Stimulated activated CD4-positive, alpha-beta T cell treated with anti-CD3 and anti-CD28 coated beads, Interleukin-1b, Interleukin-23, amount 100 ng/mL, for 24 hours (primary cell): ENCODE measurements at regions not wholly inside any gene's neighbourhood (a gene's known extent, or its start where the extent isn't known, plus 50 kb on each side); places are given as distances from the start of the nearest gene placed in this dataset.

Experiments
- DNase-seq, 4 experiments: peaks; one replicate each; pipeline ENCODE4 v3.0.0-alpha.2; 2020; ENCODE audit warnings: low read depth in 4 of 4, low spot score in 1 of 4

DNA sequence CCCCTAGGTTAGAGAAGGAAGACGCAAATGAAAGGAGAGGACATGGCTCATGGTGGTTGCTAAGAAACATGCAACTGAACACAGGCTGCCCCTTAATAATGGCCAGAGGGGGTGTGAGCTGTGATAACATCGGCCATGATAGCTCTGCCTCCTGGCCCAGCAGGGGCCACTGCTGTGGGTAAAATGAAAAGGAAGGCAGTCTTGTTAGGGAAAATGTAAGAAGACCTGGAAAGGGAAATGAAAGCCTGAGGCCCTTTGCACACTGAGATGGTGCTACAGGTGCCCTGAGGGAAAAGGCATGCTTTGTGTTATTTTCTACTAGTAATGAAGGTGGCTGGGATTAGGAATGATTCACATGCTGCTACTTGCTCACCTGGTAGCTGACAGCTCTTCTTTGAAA, 123.6 kb upstream of the MID1 start:
- DNase-seq: no peak

GRCh38 chrX:10747975-10748374, 127.6 kb upstream of the MID1 start:
- DNase-seq: no peak

DNA sequence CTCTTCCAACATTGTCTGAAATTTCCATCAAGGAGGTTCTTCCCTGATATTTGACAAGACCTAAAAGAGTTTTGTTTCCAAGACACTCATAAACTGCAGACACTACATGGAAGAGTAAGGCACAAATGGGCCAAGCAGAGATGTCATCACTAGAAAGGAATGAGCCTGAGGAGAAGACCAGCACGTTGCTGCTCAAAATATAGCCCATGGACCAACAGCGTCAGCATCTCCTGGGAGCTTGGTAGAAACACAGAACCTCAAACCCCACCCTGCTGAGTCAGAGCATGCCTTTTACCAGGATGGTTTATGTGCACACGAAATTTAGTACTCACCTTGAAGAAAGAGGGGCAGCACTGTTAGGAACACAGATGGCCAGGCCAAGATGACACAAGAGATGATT, 128.7 kb upstream of the MID1 start:
- DNase-seq: no peak

- DNase-seq: no peak
Measured at GRCh38 chrX:10750581-10750980, 130.2 kb upstream of the MID1 start.

- DNase-seq: no peak
Measured at GRCh38 chrX:10753116-10753515, 132.7 kb upstream of the MID1 start.

- no peak for DNase-seq
Measured at GRCh38 chrX:10754445-10754844, 134.1 kb upstream of the MID1 start.

DNA sequence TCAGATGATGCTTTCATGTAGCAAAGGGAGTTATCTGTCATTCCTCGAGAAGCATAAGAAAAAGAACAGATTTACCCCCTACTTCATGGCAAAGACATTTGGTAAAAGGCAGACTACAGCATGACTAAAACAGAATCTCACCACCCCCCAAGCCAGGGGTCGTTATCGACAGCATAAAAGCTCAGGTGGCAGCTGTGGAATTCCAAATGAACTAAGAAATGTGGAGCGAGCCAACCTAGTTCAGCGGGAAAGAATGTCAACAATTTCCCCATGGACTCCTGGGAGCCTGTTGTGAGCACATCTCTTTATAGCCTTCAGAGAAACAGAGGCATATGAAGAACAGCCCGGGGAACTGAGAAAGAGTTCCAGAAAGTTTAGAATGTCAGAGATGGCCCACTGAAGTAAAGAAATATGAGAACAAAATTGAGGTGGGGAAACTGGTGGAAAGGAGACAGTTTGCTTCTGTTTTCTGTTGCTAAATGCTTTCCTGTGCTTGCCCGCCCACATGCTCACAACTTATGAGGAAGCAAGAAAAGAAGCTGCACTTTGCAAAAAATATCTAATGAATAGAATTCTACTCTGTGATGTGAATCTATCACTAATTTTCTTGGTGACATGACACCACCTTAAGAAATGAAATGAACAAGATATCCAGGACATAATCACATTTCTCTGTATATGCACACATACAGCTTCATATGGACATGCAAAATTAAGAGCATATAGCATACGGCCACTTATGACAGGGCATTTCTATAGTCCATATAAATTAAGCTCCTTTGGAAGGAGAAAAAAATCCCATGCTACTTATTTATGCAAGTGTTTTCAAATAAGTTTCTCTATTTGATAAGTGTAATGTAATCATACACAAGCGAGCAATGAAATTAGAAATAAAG, 135.3 kb upstream of the MID1 start:
- DNase-seq: no peak

DNA sequence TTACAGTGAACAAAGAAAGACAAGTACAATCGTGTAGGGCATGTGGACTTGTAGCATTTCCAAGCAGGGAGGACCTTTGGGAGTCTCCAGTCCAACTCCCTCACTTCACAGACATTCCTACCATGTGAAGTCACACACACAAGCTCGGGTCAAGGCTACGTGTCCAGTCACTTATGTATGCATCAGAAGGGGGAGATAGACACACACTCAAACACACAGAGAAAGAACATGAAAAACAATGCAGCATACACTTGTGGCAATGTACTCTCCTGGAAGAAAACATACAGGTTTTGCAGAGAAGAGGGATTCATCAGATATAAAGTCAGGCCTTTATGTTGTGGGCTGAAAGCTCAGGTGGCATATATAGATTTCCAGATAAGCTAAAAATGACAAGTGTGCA, 136.1 kb upstream of the MID1 start:
- DNase-seq: no peak

DNA sequence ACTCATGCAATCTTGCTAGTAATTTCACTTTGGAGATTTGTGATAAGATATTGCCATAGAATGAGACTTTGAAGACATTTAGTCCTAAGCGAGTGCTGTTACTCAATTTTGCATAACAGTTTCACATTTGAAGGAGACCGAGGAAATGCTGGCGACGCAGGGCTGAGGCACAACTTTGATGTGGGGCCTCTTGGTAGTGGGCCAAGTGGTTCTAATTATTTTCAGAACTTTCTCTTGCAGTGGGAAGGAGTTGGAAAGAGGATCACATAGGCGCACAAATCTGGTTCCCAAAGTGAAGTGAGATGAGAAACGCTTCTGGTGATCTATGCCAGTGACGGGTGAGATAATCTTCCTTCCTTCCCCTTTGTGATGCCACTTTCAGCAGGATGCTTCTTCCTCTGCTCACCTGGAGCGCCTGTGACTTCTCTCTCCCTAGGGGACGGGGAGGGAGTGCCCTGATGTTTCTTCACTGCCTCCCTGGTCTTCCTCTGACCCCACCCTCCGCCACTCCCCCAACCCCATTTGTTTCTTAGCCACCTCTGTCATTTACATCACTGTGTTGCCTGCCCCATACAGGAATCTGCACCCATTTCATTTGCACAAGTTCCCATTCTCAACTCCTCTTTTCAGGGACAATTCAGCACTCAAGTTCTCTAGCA, 138.9 kb upstream of the MID1 start:
- DNase-seq: no peak

- no peak for DNase-seq
Measured at GRCh38 chrX:10761447-10761846, 141.1 kb upstream of the MID1 start.

DNA sequence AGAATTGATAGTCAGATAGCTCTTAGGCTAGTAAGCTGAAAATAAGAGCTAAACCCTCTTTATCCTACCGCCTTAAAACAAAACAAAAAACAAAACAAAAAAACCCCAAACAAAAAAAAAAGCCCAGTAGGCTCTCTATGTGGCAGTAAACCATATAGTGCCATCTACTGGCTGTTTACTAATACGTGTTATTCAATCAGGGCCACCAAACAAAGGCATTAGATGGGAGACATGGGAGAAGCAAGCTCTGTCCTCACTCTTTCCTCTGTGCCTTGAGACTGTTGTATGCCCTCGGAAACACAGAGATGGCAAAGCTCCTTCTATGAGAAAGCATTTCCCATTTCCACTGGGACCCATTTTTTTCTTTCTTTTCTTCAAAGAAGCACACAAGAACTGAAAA, 148.8 kb upstream of the MID1 start:
- DNase-seq: no peak

GRCh38 chrX:10769696-10770619, 149.6 kb upstream of the MID1 start:
- DNase-seq: no peak

DNA sequence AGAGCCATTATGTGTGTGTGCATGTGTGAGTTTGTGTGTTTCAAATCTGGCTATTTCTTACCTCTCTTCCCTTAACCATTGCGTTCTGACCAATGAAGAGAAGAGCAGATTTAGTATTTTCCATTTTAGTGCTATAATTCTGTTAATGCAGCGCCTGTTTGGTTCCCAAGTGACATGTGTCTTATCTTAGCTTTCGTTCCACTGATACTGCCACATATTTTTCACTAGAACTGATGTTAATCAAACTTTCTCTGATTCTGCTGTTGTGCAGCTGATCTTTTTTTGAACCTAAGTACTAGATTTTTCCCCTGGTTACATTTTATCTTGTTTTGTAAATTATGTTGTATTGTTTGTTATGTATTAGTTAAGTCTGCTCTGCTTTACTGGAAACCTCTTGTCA, 152.9 kb upstream of the MID1 start:
- no peak for DNase-seq

GRCh38 chrX:10781847-10782530, 161.6 kb upstream of the MID1 start:
- no peak for DNase-seq

GRCh38 chrX:10783451-10783995, 163.1 kb upstream of the MID1 start:
- no peak for DNase-seq

GRCh38 chrX:10787264-10787663, 166.9 kb upstream of the MID1 start:
- no peak for DNase-seq

GRCh38 chrX:10794203-10794630, 173.8 kb upstream of the MID1 start:
- no peak for DNase-seq

- DNase-seq: no peak
Measured at GRCh38 chrX:10795721-10796120, 175.3 kb upstream of the MID1 start.

DNA sequence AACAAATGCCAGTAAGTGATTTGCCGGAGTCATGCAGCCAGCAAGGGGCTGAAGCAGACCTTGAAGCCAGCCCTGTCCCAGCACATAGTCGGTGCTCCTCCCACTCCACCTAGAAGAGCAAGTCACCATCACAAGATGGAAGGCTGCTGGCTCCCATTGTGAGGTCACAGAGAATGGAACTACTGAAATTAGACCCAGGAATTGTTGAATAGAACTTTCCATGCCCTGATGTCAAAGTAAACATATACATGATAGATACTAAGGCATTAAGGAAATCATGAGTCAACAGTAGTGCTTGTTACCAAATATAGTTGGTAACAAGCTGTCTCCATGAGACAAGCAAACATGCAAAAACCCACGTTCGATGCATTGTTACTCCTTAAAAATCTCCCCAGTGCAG, 177.1 kb upstream of the MID1 start:
- no peak for DNase-seq

DNA sequence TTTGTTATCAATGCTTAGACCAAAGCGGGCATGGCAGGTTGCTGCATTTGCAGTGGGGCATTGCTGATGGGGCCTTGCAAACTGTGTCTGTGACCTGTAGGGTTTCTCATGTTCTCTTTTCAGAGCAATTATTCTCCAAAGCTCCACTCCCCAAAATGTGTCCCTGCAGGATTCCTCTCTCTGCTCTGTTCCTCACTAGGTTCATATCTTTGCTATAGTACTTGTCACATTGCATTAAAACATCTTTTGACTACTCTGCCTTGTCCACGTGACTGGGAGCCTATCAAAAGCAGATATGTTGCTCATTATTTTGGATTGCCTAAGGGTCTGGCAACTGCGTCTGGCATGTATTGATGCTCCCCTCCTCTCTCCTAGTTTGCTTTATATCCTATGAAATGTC, 177.7 kb upstream of the MID1 start:
- DNase-seq: no peak

GRCh38 chrX:10800796-10801195, 180.4 kb upstream of the MID1 start:
- DNase-seq: no peak
